Trophoblast cell (in vitro differentiated cells and primary cell): ENCODE measurements at regions not wholly inside any gene's neighbourhood (a gene's known extent, or its start where the extent isn't known, plus 50 kb on each side); places are given as distances from the start of the nearest gene placed in this dataset.

ENCODE experiments used
- DNase-seq, 2 donors: peaks; one replicate each; pipeline ENCODE4 v3.0.0-alpha.2; 2016
- H2AFZ ChIP-seq: 2 replicates; pipeline ENCODE4 v1.6.1; 2013; ENCODE audit warnings: low read length, moderate library complexity, mild to moderate bottlenecking; ENCODE audit not compliant: insufficient read depth, poor library complexity
- H2AK5ac ChIP-seq: 2 replicates; pipeline ENCODE4 v1.6.1; 2013; ENCODE audit warnings: mild to moderate bottlenecking, low read length
- H2BK120ac ChIP-seq: 2 replicates; pipeline ENCODE4 v1.6.1; 2013; ENCODE audit warnings: low read length, mild to moderate bottlenecking, moderate library complexity; ENCODE audit not compliant: insufficient read depth, poor library complexity
- H2BK12ac ChIP-seq: 2 replicates; pipeline ENCODE4 v1.6.1; 2013; ENCODE audit warnings: mild to moderate bottlenecking, low read length, moderate library complexity
- H2BK5ac ChIP-seq: 2 replicates; pipeline ENCODE4 v1.6.1; 2013; ENCODE audit warnings: low read length, low read depth, moderate library complexity, mild to moderate bottlenecking; ENCODE audit not compliant: poor library complexity
- H3K14ac ChIP-seq: 2 replicates; pipeline ENCODE4 v1.6.1; 2013; ENCODE audit warnings: mild to moderate bottlenecking, low read length
- H3K18ac ChIP-seq: 2 replicates; pipeline ENCODE4 v1.6.1; 2013; ENCODE audit warnings: mild to moderate bottlenecking, low read length
- H3K23ac ChIP-seq: 2 replicates; pipeline ENCODE4 v1.6.1; 2013; ENCODE audit warnings: low read length
- H3K27ac ChIP-seq: 2 replicates; pipeline ENCODE4 v1.5.1; 2013; ENCODE audit warnings: low read depth, mild to moderate bottlenecking, inconsistent platforms, low read length, moderate library complexity
- H3K27me3 ChIP-seq: 2 replicates; pipeline ENCODE4 v1.6.1; 2013; ENCODE audit warnings: inconsistent platforms, mild to moderate bottlenecking, low read length, moderate library complexity; ENCODE audit not compliant: insufficient read depth
- H3K36me3 ChIP-seq, 2 experiments: 1 replicate in 1 of 2; 2 replicates in 1 of 2; pipeline ENCODE4 v1.6.1; 2013; ENCODE audit warnings: low read length in 2 of 2, mild to moderate bottlenecking in 2 of 2, moderate library complexity in 1 of 2; ENCODE audit not compliant: insufficient read depth in 2 of 2, control insufficient read depth in 1 of 2
- H3K4ac ChIP-seq: 2 replicates; pipeline ENCODE4 v1.6.1; 2013; ENCODE audit warnings: low read depth, mild to moderate bottlenecking, low read length, moderate library complexity
- H3K4me1 ChIP-seq, 2 experiments: 1 replicate in 1 of 2; 2 replicates in 1 of 2; pipeline ENCODE4 v1.6.1; 2013; ENCODE audit warnings: low read length in 2 of 2, mild to moderate bottlenecking in 2 of 2, moderate library complexity in 1 of 2; ENCODE audit not compliant: insufficient read depth in 2 of 2, control insufficient read depth in 1 of 2
- H3K4me2 ChIP-seq: 2 replicates; pipeline ENCODE4 v1.6.1; 2013; ENCODE audit warnings: inconsistent platforms, mild to moderate bottlenecking, low read length, moderate library complexity
- H3K4me3 ChIP-seq: 2 replicates; pipeline ENCODE4 v1.5.1; 2013; ENCODE audit warnings: mild to moderate bottlenecking, low read depth, low read length, inconsistent platforms
- H3K79me1 ChIP-seq: one replicate; pipeline ENCODE4 v1.6.1; 2013; ENCODE audit warnings: low read length
- H3K79me2 ChIP-seq: 2 replicates; pipeline ENCODE4 v1.6.1; 2013; ENCODE audit warnings: low read length, mild to moderate bottlenecking; ENCODE audit not compliant: control insufficient read depth, insufficient read depth, poor library complexity
- H3K9ac ChIP-seq: 2 replicates; pipeline ENCODE4 v1.6.1; 2013; ENCODE audit warnings: mild to moderate bottlenecking, low read length
- H3K9me3 ChIP-seq: 2 replicates; pipeline ENCODE4 v1.6.1; 2013; ENCODE audit warnings: low read depth, mild to moderate bottlenecking, control low read depth, inconsistent platforms, low read length; ENCODE audit not compliant: insufficient read depth
- H4K12ac ChIP-seq: 2 replicates; pipeline ENCODE4 v1.6.1; 2013; ENCODE audit warnings: low read depth, mild to moderate bottlenecking, low read length, moderate library complexity
- H4K8ac ChIP-seq: 2 replicates; pipeline ENCODE4 v1.6.1; 2013; ENCODE audit warnings: low read depth, mild to moderate bottlenecking, low read length, moderate library complexity
- H4K91ac ChIP-seq: one replicate; pipeline ENCODE4 v1.6.1; 2013; ENCODE audit warnings: low read depth, mild to moderate bottlenecking, low read length, moderate library complexity
- WGBS: extraction: QIAGEN DNeasy Blood & Tissue Kit; methylation state at CpG from one replicate; pipeline ENCODE4 v1.1.7; 2013; ENCODE audit warnings: missing lambda C conversion rate; ENCODE audit not compliant: insufficient read length, insufficient coverage; ENCODE audit errors: extremely low coverage; 5-methylcytosine and 5-hydroxymethylcytosine counted together

- Histone ChIP-seq H3K4me3 (no peak overlapping the region), H3K27me3 (no peaks in the 10 kb centered on the region), H3K4ac (no peak overlapping the region), H3K4me2 (no peak overlapping the region), H2BK12ac (no peak overlapping the region), H3K23ac (no peak overlapping the region), H2AFZ (no peak overlapping the region), H3K9me3 (peaks cover 2% of the 10 kb centered on the region), H3K18ac (no peak overlapping the region), H2BK5ac (no peak overlapping the region), H2AK5ac (no peak overlapping the region), H4K8ac (no peak overlapping the region), H3K79me2 (no peaks in the 10 kb centered on the region), H4K91ac (no peak overlapping the region), H3K36me3 (no peaks in the 10 kb centered on the region), H3K14ac (no peak overlapping the region), H4K12ac (no peak overlapping the region), H3K4me1 (no peaks in the 10 kb centered on the region), H3K9ac (no peak overlapping the region), H2BK120ac (no peak overlapping the region), H3K79me1 (no peaks in the 10 kb centered on the region), H3K27ac (no peak overlapping the region)
- no peak for DNase-seq
- WGBS, result no CpG with 5 or more reads among the region's 1 CpG
Observed at GRCh38 chr6:168223755-168224154, 95.8 kb downstream of the DACT2 start.

GRCh38 chr6:168223150-168223549 is 96.4 kb downstream of the DACT2 start:
- Histone ChIP-seq H3K4me1 (no peaks in the 10 kb centered on the region), H3K4ac (no peak overlapping the region), H3K27ac (no peak overlapping the region), H4K8ac (no peak overlapping the region), H3K9me3 (peaks cover 2% of the 10 kb centered on the region), H3K14ac (no peak overlapping the region), H2AFZ (no peak overlapping the region), H3K79me2 (no peaks in the 10 kb centered on the region), H4K12ac (no peak overlapping the region), H2BK12ac (no peak overlapping the region), H3K4me3 (no peak overlapping the region), H2AK5ac (no peak overlapping the region), H3K27me3 (no peaks in the 10 kb centered on the region), H3K18ac (no peak overlapping the region), H3K9ac (no peak overlapping the region), H2BK120ac (no peak overlapping the region), H3K79me1 (no peaks in the 10 kb centered on the region), H3K4me2 (no peak overlapping the region), H3K23ac (no peak overlapping the region), H4K91ac (no peak overlapping the region), H3K36me3 (no peaks in the 10 kb centered on the region), H2BK5ac (no peak overlapping the region)
- DNase-seq, result no peak
- WGBS, result no CpG with 5 or more reads among the region's 2 CpGs

GRCh38 chr6:168222115-168223043 is 97.2 kb downstream of the DACT2 start:
- Histone ChIP-seq H3K36me3 (no peaks in the 10 kb centered on the region), H2AK5ac (no peak overlapping the region), H3K23ac (no peak overlapping the region), H3K27me3 (no peaks in the 10 kb centered on the region), H3K79me1 (no peaks in the 10 kb centered on the region), H2BK120ac (no peak overlapping the region), H3K18ac (no peak overlapping the region), H4K12ac (no peak overlapping the region), H3K9ac (no peak overlapping the region), H4K8ac (no peak overlapping the region), H3K9me3 (peaks cover 2% of the 10 kb centered on the region), H3K4me3 (no peak overlapping the region), H3K14ac (no peak overlapping the region), H3K4me2 (no peak overlapping the region), H3K79me2 (no peaks in the 10 kb centered on the region), H4K91ac (no peak overlapping the region), H3K4me1 (no peaks in the 10 kb centered on the region), H3K4ac (no peak overlapping the region), H2BK5ac (no peak overlapping the region), H2BK12ac (no peak overlapping the region), H2AFZ (no peak overlapping the region), H3K27ac (no peak overlapping the region)
- no CpG with 5 or more reads among the region's 17 CpGs for WGBS
- DNase-seq, result no peak

GRCh38 chr6:168221497-168222079 is 98.0 kb downstream of the DACT2 start:
- Histone ChIP-seq H4K12ac (no peak overlapping the region), H3K4me3 (no peak overlapping the region), H3K36me3 (no peaks in the 10 kb centered on the region), H3K27ac (no peak overlapping the region), H3K4ac (no peak overlapping the region), H2AK5ac (no peak overlapping the region), H3K9ac (no peak overlapping the region), H3K4me1 (no peaks in the 10 kb centered on the region), H2BK120ac (no peak overlapping the region), H4K8ac (no peak overlapping the region), H3K79me2 (no peaks in the 10 kb centered on the region), H3K23ac (no peak overlapping the region), H3K27me3 (no peaks in the 10 kb centered on the region), H3K4me2 (no peak overlapping the region), H3K79me1 (no peaks in the 10 kb centered on the region), H3K9me3 (peaks cover 2% of the 10 kb centered on the region), H2AFZ (no peak overlapping the region), H2BK5ac (no peak overlapping the region), H3K18ac (no peak overlapping the region), H2BK12ac (no peak overlapping the region), H4K91ac (no peak overlapping the region), H3K14ac (no peak overlapping the region)
- DNase-seq, result no peak
- no CpG with 5 or more reads among the region's 8 CpGs for WGBS
